Activated naive CD4-positive, alpha-beta T cell treated with anti-CD3 and anti-CD28 coated beads, Interleukin-2, amount 10 ng/mL, durations not matched to agents 7 days and 5 days (primary cell): ENCODE measurements at regions not wholly inside any gene's neighbourhood (a gene's known extent, or its start where the extent isn't known, plus 50 kb on each side); places are given as distances from the start of the nearest gene placed in this dataset.

Experiments used
- CTCF ChIA-PET: fragments of 350-600 bp; sonication (Branson Sonifier 250); formaldehyde crosslinking; loops from one replicate; lab custom pipeline; 2021; ENCODE audit warnings: antibody characterized with exemption; lab: Charles Lee
- DNase-seq: peaks from one replicate; pipeline ENCODE4 v3.0.0-alpha.2; 2020
- H3K27ac Mint-ChIP-seq: one replicate; pipeline ENCODE4 v1.8.0; 2021; ENCODE audit warnings: mild to moderate bottlenecking, moderate library complexity, mixed read lengths
- H3K27me3 Mint-ChIP-seq: one replicate; pipeline ENCODE4 v1.8.0; 2021; ENCODE audit warnings: mild to moderate bottlenecking, mixed read lengths
- H3K36me3 Mint-ChIP-seq: one replicate; pipeline ENCODE4 v1.8.0; 2021; ENCODE audit warnings: mixed read lengths
- H3K4me1 Mint-ChIP-seq: one replicate; pipeline ENCODE4 v1.8.0; 2021; ENCODE audit warnings: mixed read lengths
- H3K4me3 Mint-ChIP-seq: one replicate; pipeline ENCODE4 v1.8.0; 2021; ENCODE audit warnings: mild to moderate bottlenecking, moderate library complexity, mixed read lengths
- H3K9me3 Mint-ChIP-seq: one replicate; pipeline ENCODE4 v1.8.0; 2021; ENCODE audit warnings: mixed read lengths

DNA sequence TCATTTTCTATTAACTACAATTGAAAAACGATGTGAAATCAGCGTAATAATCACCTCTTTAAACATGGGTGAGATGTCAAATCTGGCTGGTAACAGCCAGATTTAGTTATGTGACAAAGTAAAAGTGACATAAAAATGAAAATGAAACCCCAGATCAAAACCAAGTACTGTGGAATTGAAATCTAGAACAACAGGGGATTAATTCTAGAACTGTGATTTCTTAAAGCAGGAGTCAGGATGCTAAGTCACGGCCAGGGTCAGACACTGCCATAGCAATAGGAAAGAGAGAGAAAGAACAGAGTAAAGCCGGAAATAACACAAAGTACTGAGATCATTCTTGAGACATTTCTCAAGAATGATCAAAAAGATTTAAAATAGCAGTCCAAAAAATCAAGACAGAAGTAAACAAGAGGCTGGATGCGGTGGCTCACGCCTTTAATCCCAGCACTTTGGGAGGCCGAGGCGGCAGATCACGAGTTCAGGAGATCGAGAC lies 1183.7 kb upstream of the NXPH2 start:
- no peaks in the 10 kb centered on the region for H3K4me1 Mint-ChIP-seq
- DNase-seq, result no peak
- peaks cover 21% of the 10 kb centered on the region for H3K9me3 Mint-ChIP-seq
- H3K27me3 Mint-ChIP-seq, result no peaks in the 10 kb centered on the region
- no peak overlapping the region for H3K4me3 Mint-ChIP-seq
- H3K36me3 Mint-ChIP-seq, result no peaks in the 10 kb centered on the region
- CTCF ChIA-PET, result no interaction called here
- no peak overlapping the region for H3K27ac Mint-ChIP-seq

DNA sequence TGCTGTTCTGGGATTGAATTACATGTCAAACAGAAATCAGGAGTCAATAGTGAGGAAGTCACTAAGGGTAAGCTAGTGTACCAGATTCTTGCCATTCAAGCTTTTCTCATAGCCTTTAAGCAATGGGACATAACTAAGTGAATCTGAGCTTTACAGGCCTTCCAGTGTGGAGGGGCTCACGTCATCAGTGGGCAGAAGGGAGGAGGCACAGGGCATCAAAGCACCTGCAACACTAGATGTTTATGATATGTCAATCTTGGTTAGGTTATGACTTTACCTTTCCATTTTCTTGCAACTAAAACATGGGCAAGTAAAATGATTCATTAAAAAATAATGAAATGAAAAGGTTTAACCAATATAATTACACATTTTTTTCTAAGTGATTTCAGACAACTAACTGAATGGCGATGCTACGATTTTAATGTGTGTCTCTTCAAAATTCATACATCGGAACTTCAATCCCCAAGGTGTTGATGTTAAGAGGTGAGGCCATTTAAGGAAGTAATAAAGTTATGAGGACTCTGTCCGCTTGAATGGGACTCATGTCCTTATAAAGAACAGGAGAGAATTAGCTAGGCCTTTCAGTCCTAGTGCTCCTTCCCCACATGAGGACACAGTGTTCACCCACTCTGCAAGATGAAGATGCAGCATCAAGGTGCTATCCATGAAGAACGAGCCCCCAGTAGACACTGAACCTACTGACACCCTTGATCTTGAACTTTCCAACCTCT lies 1169.2 kb upstream of the NXPH2 start:
- Mint-ChIP-seq H3K9me3 (peaks cover 13% of the 10 kb centered on the region), H3K4me1 (no peaks in the 10 kb centered on the region), H3K36me3 (no peaks in the 10 kb centered on the region), H3K27ac (no peak overlapping the region), H3K4me3 (no peak overlapping the region), H3K27me3 (no peaks in the 10 kb centered on the region)
- no peak for DNase-seq
- CTCF ChIA-PET, result no interaction called here

DNA sequence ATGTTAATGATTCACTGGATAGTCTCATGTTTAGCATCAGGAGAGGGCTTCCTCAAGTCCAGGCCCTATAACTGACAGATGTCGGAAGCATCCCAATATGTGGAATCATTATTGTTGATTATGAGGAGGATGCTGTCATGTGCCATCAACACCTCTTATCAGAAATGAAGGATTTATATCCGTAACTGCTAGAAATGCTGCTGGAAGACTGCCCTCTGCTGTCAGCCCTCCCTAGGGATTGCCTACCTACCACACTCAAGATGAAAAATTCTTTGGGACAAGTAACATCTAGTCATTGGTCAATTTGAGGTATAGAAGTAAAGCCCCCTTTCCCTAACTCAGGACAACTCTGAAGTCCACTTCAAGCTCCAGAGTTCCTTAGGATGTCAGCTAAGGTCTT lies 1166.5 kb upstream of the NXPH2 start:
- CTCF ChIA-PET, result no interaction called here
- Mint-ChIP-seq H3K4me3 (no peak overlapping the region), H3K27me3 (no peaks in the 10 kb centered on the region), H3K9me3 (peaks cover 15% of the 10 kb centered on the region), H3K4me1 (no peaks in the 10 kb centered on the region), H3K27ac (no peak overlapping the region), H3K36me3 (no peaks in the 10 kb centered on the region)
- DNase-seq, result no peak

DNA sequence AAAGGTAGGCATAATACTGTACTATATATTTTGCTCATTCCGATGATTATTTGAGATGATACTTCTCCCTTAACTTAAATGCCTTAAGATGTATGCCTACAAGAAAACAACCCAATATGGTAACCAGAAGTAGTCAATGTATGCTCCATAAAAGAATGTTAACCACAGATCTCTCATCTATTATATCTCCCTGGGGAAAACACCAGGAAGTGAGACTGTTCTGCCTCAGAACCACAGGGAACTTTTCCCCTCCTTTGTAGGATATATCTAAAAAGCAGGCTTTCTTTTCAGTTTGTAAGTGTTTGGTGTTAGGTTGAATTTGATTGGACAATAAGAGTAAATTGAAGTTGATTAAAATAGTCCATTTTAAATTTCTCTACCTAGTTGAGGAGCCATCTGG lies 1160.5 kb upstream of the NXPH2 start:
- no peaks in the 10 kb centered on the region for H3K27me3 Mint-ChIP-seq
- H3K27ac Mint-ChIP-seq, result no peak overlapping the region
- H3K4me1 Mint-ChIP-seq, result no peaks in the 10 kb centered on the region
- no peak overlapping the region for H3K4me3 Mint-ChIP-seq
- CTCF ChIA-PET, result no interaction called here
- no peak for DNase-seq
- peaks cover 10% of the 10 kb centered on the region for H3K9me3 Mint-ChIP-seq
- H3K36me3 Mint-ChIP-seq, result no peaks in the 10 kb centered on the region

DNA sequence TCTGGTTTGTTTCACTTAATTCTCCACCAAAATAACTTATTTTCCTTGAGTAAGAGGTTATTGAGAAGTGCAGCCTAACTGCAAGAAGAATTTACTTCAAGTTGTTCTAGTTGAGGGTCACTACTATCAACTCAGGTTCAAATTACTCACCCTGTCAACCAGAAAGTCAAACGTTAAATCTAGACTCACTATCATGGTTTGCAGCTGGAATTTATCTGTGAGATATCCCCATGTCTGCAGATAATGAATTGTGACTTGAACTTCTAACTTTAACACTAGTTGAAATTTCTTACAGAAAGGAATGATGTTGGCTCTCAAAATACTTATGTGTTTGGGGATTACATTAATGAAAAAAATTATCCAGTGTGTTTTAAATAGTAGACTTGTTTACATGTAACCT lies 1145.7 kb upstream of the NXPH2 start:
- Mint-ChIP-seq H3K36me3 (no peaks in the 10 kb centered on the region), H3K4me1 (no peaks in the 10 kb centered on the region), H3K4me3 (no peak overlapping the region), H3K27ac (no peak overlapping the region), H3K27me3 (no peaks in the 10 kb centered on the region), H3K9me3 (peaks cover 2% of the 10 kb centered on the region)
- no peak for DNase-seq
- CTCF ChIA-PET, result no interaction called here

DNA sequence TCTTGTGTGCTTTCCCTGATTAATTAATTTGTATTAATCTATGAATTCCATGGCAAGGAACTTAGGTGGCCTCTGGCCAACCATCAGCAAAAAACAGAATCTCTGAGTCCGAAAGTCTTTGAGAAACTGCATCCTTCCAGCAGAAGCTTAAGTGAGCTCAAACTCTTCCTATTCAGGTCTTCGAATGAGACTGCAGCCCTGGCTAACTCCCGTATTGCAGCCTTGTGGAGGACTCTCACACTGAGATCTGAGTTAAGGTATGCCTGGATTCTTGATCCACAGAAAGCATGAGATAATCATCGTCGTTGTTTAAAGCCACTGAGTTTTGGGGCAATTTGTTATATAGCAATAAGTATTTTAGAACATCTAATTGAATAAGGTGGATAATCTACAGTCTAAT lies 1143.9 kb upstream of the NXPH2 start:
- no peak for DNase-seq
- Mint-ChIP-seq H3K36me3 (no peaks in the 10 kb centered on the region), H3K4me1 (no peaks in the 10 kb centered on the region), H3K4me3 (no peak overlapping the region), H3K27me3 (no peaks in the 10 kb centered on the region), H3K27ac (no peak overlapping the region), H3K9me3 (peaks cover 2% of the 10 kb centered on the region)
- CTCF ChIA-PET, result no interaction called here

DNA sequence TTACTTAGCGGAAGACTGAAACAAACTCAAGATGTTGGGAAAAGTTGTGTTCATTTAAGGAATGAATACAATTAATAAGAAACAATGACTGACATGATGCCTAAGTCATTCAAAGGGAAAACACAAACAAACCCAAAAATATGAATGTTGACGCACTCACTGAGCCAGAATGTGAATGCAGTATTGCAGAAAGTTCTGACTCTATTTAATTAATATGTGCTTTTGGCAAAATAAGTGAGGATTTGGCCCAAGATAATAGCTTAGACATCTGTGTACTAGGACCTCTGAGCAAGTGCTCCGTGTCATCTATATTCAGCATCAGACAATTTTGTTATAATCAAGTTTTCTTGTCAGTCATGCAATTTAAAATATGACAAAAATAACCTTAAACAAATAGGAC lies 1138.8 kb upstream of the NXPH2 start:
- H3K27ac Mint-ChIP-seq, result no peak overlapping the region
- H3K4me3 Mint-ChIP-seq, result no peak overlapping the region
- no peak for DNase-seq
- CTCF ChIA-PET, result no interaction called here
- H3K36me3 Mint-ChIP-seq, result no peaks in the 10 kb centered on the region
- no peaks in the 10 kb centered on the region for H3K27me3 Mint-ChIP-seq
- no peaks in the 10 kb centered on the region for H3K4me1 Mint-ChIP-seq
- H3K9me3 Mint-ChIP-seq, result peaks cover 2% of the 10 kb centered on the region

DNA sequence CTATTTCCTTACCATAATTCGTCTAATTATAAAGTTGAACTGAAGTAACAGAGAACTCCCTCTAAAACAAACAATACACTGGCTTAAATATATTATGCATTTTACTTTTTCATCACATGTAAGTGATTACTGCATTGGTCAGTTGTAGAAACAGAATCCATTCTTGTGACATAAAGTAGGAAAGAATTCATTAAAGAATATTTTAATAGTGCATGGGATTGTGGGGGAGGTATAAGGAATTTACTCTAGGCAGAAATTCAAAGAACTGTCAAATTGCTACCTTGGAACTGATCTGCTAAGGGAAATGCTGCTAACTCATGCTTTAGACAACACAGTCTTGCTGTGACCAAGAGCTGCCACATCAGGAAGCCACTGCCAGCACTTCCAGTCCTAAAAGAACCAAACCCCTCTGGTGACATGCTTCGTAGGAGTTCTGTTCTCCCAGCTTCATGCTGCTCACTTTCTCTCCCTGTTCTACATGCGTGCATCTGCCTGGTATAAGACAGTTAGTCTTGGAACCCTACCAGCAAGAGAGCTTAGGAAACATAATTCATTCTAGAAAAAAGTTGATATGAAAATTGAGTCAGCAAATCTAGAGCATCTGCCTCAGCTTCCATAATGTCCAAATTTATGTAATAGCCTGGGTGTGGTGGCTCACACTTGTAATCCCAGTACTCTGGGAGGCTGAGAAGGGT lies 1137.6 kb upstream of the NXPH2 start:
- no peak for DNase-seq
- H3K27ac Mint-ChIP-seq, result no peak overlapping the region
- H3K4me1 Mint-ChIP-seq, result no peaks in the 10 kb centered on the region
- CTCF ChIA-PET, result no interaction called here
- no peaks in the 10 kb centered on the region for H3K36me3 Mint-ChIP-seq
- H3K27me3 Mint-ChIP-seq, result no peaks in the 10 kb centered on the region
- H3K4me3 Mint-ChIP-seq, result no peak overlapping the region
- peaks cover 3% of the 10 kb centered on the region for H3K9me3 Mint-ChIP-seq

DNA sequence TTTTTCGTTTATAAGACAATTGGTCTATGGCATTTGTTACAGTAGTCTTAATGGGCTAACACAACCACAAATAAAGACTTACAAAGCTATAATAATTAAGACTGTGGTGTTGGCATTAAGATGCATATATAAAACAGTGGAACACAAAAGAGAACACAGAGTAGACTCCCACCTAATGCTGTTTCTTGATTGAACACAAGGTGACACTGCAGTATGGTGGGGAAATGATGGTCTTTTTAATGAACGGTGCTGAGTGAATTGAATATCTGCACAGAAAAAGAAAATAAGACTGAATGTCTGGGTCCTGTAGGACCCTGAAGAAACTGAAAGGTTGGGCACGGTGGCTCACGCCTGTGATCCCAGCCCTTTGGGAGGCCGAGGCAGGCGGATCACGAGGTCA lies 1136.6 kb upstream of the NXPH2 start:
- peaks cover 5% of the 10 kb centered on the region for H3K9me3 Mint-ChIP-seq
- no peak overlapping the region for H3K4me3 Mint-ChIP-seq
- no peaks in the 10 kb centered on the region for H3K27me3 Mint-ChIP-seq
- CTCF ChIA-PET, result no interaction called here
- DNase-seq, result no peak
- H3K4me1 Mint-ChIP-seq, result no peaks in the 10 kb centered on the region
- no peaks in the 10 kb centered on the region for H3K36me3 Mint-ChIP-seq
- no peak overlapping the region for H3K27ac Mint-ChIP-seq

DNA sequence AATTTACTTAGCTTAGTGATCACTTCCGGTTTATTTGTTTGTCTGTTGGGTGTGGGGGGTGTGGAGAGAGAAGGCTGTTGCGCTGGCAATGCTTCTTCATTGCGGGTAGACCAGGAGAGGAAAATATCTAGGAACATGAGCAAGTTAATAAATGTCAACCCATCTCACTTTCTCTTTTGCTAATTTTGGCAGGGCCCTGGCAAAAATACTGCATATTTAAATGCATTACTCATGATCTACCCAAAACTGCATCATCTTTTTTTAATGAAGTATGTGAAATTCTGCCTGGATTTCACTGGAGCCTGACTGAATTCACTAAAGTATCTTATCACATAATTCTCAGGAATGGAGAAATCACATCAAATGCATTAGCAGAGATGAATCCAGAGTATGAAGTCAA lies 1131.0 kb upstream of the NXPH2 start:
- CTCF ChIA-PET, result no interaction called here
- Mint-ChIP-seq H3K27ac (no peak overlapping the region), H3K4me1 (no peaks in the 10 kb centered on the region), H3K36me3 (no peaks in the 10 kb centered on the region), H3K4me3 (no peak overlapping the region), H3K9me3 (peaks cover 8% of the 10 kb centered on the region), H3K27me3 (no peaks in the 10 kb centered on the region)
- no peak for DNase-seq

DNA sequence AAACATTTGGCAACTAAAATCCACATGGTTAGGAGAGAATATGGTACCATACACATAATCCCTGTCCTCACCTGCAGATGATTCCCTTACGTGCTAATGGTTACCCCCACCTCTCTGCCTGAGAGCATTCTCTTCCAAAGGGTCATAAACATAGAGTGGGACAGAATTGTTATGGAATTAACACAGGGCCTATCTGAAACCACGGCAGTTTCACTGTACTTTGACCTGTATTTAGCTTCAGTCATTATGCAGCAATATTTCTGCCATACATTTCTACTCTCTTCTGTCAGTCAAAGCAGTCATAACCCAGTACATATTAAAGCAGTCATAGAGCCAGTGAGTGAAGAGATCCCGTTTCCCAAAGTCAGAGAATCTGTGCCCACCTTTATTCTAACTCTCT lies 1128.9 kb upstream of the NXPH2 start:
- H3K36me3 Mint-ChIP-seq, result no peaks in the 10 kb centered on the region
- peaks cover 11% of the 10 kb centered on the region for H3K9me3 Mint-ChIP-seq
- no peak overlapping the region for H3K4me3 Mint-ChIP-seq
- H3K27me3 Mint-ChIP-seq, result no peaks in the 10 kb centered on the region
- no peak overlapping the region for H3K27ac Mint-ChIP-seq
- no peak for DNase-seq
- CTCF ChIA-PET, result no interaction called here
- no peaks in the 10 kb centered on the region for H3K4me1 Mint-ChIP-seq

DNA sequence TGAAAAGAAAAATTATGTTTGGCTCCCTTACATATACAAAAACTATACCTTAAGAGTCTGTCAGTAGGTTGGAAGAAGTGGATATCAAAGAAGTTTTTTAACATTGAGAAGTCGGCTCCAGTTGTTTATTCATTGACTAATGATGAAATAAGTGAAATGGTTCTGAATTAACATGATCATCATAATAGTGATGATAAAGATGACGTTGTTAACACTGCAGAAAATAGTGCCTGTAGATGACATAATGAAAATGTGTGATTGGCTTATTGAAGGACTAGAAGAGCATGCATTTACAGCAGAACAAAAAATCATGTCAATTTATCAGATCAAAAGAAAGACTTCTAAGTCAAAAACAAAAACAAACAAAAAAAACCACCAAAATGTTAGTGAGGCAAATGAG lies 1125.4 kb upstream of the NXPH2 start:
- H3K4me3 Mint-ChIP-seq, result no peak overlapping the region
- H3K27ac Mint-ChIP-seq, result no peak overlapping the region
- no peaks in the 10 kb centered on the region for H3K27me3 Mint-ChIP-seq
- no peak for DNase-seq
- H3K36me3 Mint-ChIP-seq, result no peaks in the 10 kb centered on the region
- no peaks in the 10 kb centered on the region for H3K4me1 Mint-ChIP-seq
- peaks cover 7% of the 10 kb centered on the region for H3K9me3 Mint-ChIP-seq
- CTCF ChIA-PET, result no interaction called here

DNA sequence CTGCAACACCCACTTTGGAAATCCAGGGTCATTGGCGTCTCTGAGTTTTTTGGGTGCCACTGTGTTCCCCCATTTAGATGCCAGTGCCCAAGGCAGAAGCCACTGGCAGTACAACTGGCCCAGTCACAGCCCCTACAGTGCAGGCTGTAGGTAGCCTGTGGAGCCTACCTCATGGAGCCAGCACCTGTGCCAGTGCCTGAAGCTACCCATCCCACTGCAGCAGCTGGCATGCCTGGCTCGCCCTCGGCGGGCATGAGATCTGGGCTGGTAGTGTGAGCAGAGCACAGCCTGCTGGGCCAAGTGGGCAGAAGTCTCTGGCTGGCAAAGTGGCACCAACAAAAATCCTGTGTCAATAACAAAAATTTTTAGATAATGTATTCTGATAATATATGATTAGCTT lies 1111.4 kb upstream of the NXPH2 start:
- Mint-ChIP-seq H3K27me3 (no peaks in the 10 kb centered on the region), H3K36me3 (no peaks in the 10 kb centered on the region), H3K27ac (no peak overlapping the region), H3K4me3 (no peak overlapping the region), H3K9me3 (peaks cover 12% of the 10 kb centered on the region), H3K4me1 (no peaks in the 10 kb centered on the region)
- DNase-seq, result no peak
- CTCF ChIA-PET, result no interaction called here

DNA sequence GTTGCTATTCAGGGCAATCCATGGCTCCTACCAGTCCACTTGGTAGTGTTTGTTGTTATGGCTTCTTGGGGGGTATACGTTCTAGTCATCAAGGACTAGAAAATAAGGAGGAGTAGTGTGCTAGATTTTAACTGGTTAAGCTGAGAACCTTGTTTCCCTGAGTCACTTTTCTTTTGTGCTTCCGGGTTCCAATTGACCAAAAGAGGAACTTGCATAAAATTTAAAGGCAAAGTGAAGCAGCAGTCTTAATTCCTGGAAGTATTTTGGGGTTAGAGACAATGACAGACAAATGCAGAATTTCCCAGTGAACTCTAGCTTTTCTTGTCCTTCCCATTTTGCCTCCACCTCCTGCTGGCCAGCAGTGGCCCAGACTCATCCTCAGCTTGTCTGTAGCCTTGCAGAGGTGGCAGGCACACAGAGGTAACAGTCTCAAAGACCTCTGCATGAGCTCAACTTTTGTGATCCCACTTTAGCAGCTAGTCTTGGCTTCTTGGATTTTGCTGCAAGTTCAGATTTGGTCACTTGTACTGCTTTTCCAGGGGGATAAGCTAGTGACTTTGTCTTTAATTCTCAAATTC lies 1105.8 kb upstream of the NXPH2 start:
- no peak overlapping the region for H3K4me3 Mint-ChIP-seq
- CTCF ChIA-PET, result no interaction called here
- H3K36me3 Mint-ChIP-seq, result no peaks in the 10 kb centered on the region
- no peak for DNase-seq
- H3K9me3 Mint-ChIP-seq, result peaks cover 9% of the 10 kb centered on the region
- no peaks in the 10 kb centered on the region for H3K27me3 Mint-ChIP-seq
- H3K27ac Mint-ChIP-seq, result no peak overlapping the region
- no peaks in the 10 kb centered on the region for H3K4me1 Mint-ChIP-seq

DNA sequence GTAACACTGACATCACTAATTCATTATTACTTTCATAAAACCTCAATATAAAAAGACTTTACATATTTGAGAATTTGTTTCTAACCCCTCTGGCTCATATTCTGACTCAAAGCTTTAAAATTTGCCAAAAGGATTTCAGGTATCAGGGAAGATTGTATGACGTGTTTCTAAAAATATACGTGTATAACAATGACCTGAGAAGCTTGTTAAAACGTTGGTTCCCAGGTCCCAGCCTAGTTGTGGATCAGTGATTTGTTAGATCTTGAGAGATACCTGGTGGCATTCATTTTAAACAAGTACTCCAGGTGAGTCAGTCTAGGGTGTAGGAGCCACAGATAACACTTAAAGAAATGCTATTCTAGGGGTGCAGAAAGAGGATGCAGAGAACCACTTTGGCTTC lies 1096.8 kb upstream of the NXPH2 start:
- Mint-ChIP-seq H3K27ac (no peak overlapping the region), H3K4me3 (no peak overlapping the region), H3K27me3 (no peaks in the 10 kb centered on the region), H3K4me1 (no peaks in the 10 kb centered on the region), H3K9me3 (peaks cover 7% of the 10 kb centered on the region), H3K36me3 (no peaks in the 10 kb centered on the region)
- DNase-seq, result no peak
- CTCF ChIA-PET, result no interaction called here
